Vagina (tissue), 2 donors: ENCODE measurements at regions not wholly inside any gene's neighbourhood (a gene's known extent, or its start where the extent isn't known, plus 50 kb on each side); places are given as distances from the start of the nearest gene placed in this dataset.

Experiments
- POLR2AphosphoS5 ChIP-seq, 2 donors: sonication (generic); formaldehyde crosslinking; IDR thresholded peaks; one replicate each; pipeline ENCODE4 v1.9.0; 2017; ENCODE audit warnings: antibody characterized with exemption in 2 of 2, mild to moderate bottlenecking in 2 of 2, low read depth in 1 of 2; ENCODE audit not compliant: insufficient read depth in 1 of 2
- TF ChIP-seq, protein P1 (sequence below), 3 experiments: fragments of 450-650 bp in 2 of 3; fragments of 200-600 bp in 1 of 3; sonication (generic) in 1 of 3; IDR thresholded peaks; one replicate each; pipeline ENCODE4 v1.5.1; 2017 to 2019; ENCODE audit warnings: antibody characterized with exemption in 3 of 3, mild to moderate bottlenecking in 2 of 3, moderate library complexity in 2 of 3

DNA sequence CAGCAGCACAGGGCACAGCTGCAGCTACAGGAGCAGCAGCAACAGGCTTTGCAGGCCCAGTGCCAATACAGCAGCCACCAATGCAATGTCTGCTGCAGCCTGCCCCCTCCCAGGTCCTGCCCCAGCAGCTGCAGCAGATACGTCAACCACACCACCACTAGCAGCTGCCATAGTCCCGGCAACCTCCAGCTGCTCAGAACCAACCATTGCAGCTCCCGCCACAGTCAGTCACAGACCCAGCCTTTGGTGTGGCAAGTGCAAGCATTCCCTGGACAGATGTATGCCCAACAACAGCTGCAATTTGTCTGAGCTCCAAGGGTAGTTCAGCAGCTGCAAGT is 53.3 kb upstream of the TUBA3E start:
- TF ChIP-seq, protein P1, sequence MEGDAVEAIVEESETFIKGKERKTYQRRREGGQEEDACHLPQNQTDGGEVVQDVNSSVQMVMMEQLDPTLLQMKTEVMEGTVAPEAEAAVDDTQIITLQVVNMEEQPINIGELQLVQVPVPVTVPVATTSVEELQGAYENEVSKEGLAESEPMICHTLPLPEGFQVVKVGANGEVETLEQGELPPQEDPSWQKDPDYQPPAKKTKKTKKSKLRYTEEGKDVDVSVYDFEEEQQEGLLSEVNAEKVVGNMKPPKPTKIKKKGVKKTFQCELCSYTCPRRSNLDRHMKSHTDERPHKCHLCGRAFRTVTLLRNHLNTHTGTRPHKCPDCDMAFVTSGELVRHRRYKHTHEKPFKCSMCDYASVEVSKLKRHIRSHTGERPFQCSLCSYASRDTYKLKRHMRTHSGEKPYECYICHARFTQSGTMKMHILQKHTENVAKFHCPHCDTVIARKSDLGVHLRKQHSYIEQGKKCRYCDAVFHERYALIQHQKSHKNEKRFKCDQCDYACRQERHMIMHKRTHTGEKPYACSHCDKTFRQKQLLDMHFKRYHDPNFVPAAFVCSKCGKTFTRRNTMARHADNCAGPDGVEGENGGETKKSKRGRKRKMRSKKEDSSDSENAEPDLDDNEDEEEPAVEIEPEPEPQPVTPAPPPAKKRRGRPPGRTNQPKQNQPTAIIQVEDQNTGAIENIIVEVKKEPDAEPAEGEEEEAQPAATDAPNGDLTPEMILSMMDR (IDR thresholded peaks at IDR 0.05) = no peak
- no peak for TF ChIP-seq POLR2AphosphoS5 (IDR thresholded peaks at IDR 0.05; ENCODE audit: insufficient read depth in 1 of 2, low read depth in 1 of 2)
